Pancreas (tissue), 10 donors: ENCODE measurements at regions not wholly inside any gene's neighbourhood (a gene's known extent, or its start where the extent isn't known, plus 50 kb on each side); places are given as distances from the start of the nearest gene placed in this dataset.
A peak's percentile ranks its signal among the peaks of the same experiment; 100 is the strongest.

ENCODE experiments used
- ATAC-seq, 4 donors: fragments of 200-7000 bp; cut with Tn5 transposase; one replicate each; pipeline versions ENCODE4 v1.8.0 to v1.9.1; 2020; ENCODE audit warnings: mild to moderate bottlenecking in 4 of 4, moderate library complexity in 4 of 4
- DNase-seq, 6 donors: peaks; one replicate each; pipeline ENCODE4 v3.0.0-alpha.2; 2020
- FAIRE-seq: peaks from 2 replicates; lab custom pipeline; 2012; peaks lifted over from hg19 to GRCh38; lab: Jason Lieb, UNC
- H3K27ac ChIP-seq, 4 donors: fragments of 200-600 bp; sonication (generic); 1 replicate in 3 of 4; 2 replicates in 1 of 4; pipeline versions ENCODE4 v1.5.0 to v1.8.0; 2020
- H3K27me3 ChIP-seq, 4 donors: fragments of 200-600 bp; one replicate each; pipeline ENCODE4 v1.8.0; 2021
- H3K36me3 ChIP-seq, 3 donors: fragments of 200-600 bp; sonication (generic) in 1 of 3; one replicate each; pipeline versions ENCODE4 v1.5.0 to v1.8.0; 2020 to 2021
- H3K4me1 ChIP-seq, 3 donors: fragments of 200-600 bp; one replicate each; pipeline ENCODE4 v1.8.0; 2021
- H3K4me3 ChIP-seq, 4 donors: fragments of 200-600 bp; sonication (generic) in 2 of 4; one replicate each; pipeline versions ENCODE4 v1.5.0 to v1.8.0; 2020 to 2021
- H3K9me3 ChIP-seq, 4 donors: fragments of 200-600 bp; one replicate each; pipeline ENCODE4 v1.8.0; 2021
- CTCF ChIP-seq, 4 donors: fragments of 200-600 bp; sonication (generic) in 3 of 4; IDR thresholded peaks; one replicate each; pipeline versions ENCODE4 v1.5.0 to v1.8.0; 2021; ENCODE audit warnings: antibody characterized with exemption in 4 of 4
- WGBS, 2 donors: extraction: QIAGEN DNeasy Blood & Tissue Kit; methylation state at CpG; one replicate each; pipeline ENCODE4 v1.1.7; 2013; 5-methylcytosine and 5-hydroxymethylcytosine counted together
- intact Hi-C, 3 donors: fragments of 100-400 bp; cut with DNase I; formaldehyde crosslinking; loops; one replicate each; pipeline versions ENCODE4 v1.11.1 to v1.14.2; 2022
- donor health status: healthy with polysubstance abuse.
- donor health status: DM: no; HTN: no; CAD: no; lungs with moderate emphysema.
- donor health status: DM: no; HTN: no; CAD: no.
- donor health status: control.
- donor health status: control.
- donor health status: Bipolar disorder and iron deficiency.
- donor health status: DM: yes; HTN: yes; CAD: no.
- donor health status: DM: no; HTN: no; CAD: no.
- donor health status: DM: no; HTN: no; CAD: no.
- donor health status: DM: yes; HTN: yes; CAD: no.

GRCh38 chr18:5630057-5630899 lies 86.5 kb upstream of the EPB41L3 start:
- Histone ChIP-seq H3K9me3 (no peaks in the 10 kb centered on the region), H3K4me1 (peaks cover 0 to 4% (median 0%) of the 10 kb centered on the region in 3 donors), H3K27me3 (no peaks in the 10 kb centered on the region), H3K27ac (peak overlapping the region in 2 of 4 donors; percentile 23 to 39), H3K36me3 (no peaks in the 10 kb centered on the region), H3K4me3 (peak overlapping the region; percentile 23 to 71 (median 47))
- peak; percentile 73 to 94 (median 83) for DNase-seq
- intact Hi-C loops: no loop called here
- WGBS, 2 donors: 1% methylated on average over 55 to 79 of the region's 79 CpGs
- no peak for FAIRE-seq
- ATAC-seq: peak; percentile 92 to 95 (median 94)
- no peak for TF ChIP-seq CTCF (IDR thresholded peaks at IDR 0.05)

- Histone ChIP-seq H3K27ac (peak overlapping the region in 2 of 4 donors; percentile 6 to 13), H3K36me3 (no peaks in the 10 kb centered on the region), H3K4me1 (peaks cover 0 to 4% (median 0%) of the 10 kb centered on the region in 3 donors), H3K27me3 (no peaks in the 10 kb centered on the region), H3K4me3 (peak overlapping the region; percentile 37 to 71 (median 47)), H3K9me3 (no peaks in the 10 kb centered on the region)
- intact Hi-C loops: no loop called here
- FAIRE-seq (no peak), DNase-seq (peak; percentile 18 to 81 (median 39)), ATAC-seq (peak; percentile 7 to 28 (median 14))
- no peak for TF ChIP-seq CTCF (IDR thresholded peaks at IDR 0.05)
- WGBS, 2 donors: 0% methylated on average over 79 to 90 of the region's 90 CpGs
These were observed 84.9 kb upstream of the EPB41L3 start for GRCh38 chr18:5628512-5629255.

GRCh38 chr18:5627776-5628511 lies 84.1 kb upstream of the EPB41L3 start:
- Histone ChIP-seq H3K27me3 (no peaks in the 10 kb centered on the region), H3K27ac (peak overlapping the region in 1 of 4 donors; percentile 6)

More at GRCh38 chr18:5627776-5628511, 84.1 kb upstream of the EPB41L3 start:
- DNase-seq: peak in 1 of 6 donors; percentile 31
- intact Hi-C loops: no loop called here
- no peak for TF ChIP-seq CTCF (IDR thresholded peaks at IDR 0.05)
- no peak for FAIRE-seq
- no peak for ATAC-seq
- H3K36me3 ChIP-seq: no peaks in the 10 kb centered on the region
- WGBS, 2 donors: 8 to 11% methylated on average over 29 of the region's 29 CpGs
- H3K9me3 ChIP-seq: no peaks in the 10 kb centered on the region
- peaks cover 0 to 4% (median 0%) of the 10 kb centered on the region in 3 donors for H3K4me1 ChIP-seq
- peak overlapping the region; percentile 37 to 71 (median 47) for H3K4me3 ChIP-seq
